SK-N-SH treated with all-trans-retinoic acid at 6 μM for 48 hours (cell line): ENCODE measurements at regions not wholly inside any gene's neighbourhood (a gene's known extent, or its start where the extent isn't known, plus 50 kb on each side); places are given as distances from the start of the nearest gene placed in this dataset.

Experiments used
- ATAC-seq: fragments of 200-7000 bp; cut with Tn5 transposase; 3 replicates; pipeline ENCODE4 v1.9.1; 2020; ENCODE audit warnings: mild to moderate bottlenecking, moderate library complexity
- ARNTL ChIP-seq: fragments of 450-650 bp; formaldehyde crosslinking; IDR thresholded peaks from 2 replicates; pipeline ENCODE4 v1.5.0; 2020; ENCODE audit warnings: low read depth, mild to moderate bottlenecking, moderate library complexity, borderline replicate concordance
- BACH2 ChIP-seq: fragments of 250-450 bp; sonication (Bioruptor Pico); IDR thresholded peaks from 2 replicates; pipeline ENCODE4 v1.9.0; 2021; ENCODE audit warnings: mild to moderate bottlenecking, borderline replicate concordance
- ESRRG ChIP-seq: fragments of 250-450 bp; sonication (Bioruptor Pico); IDR thresholded peaks from 2 replicates; pipeline ENCODE4 v1.6.1; 2021; ENCODE audit warnings: mild to moderate bottlenecking
- GLIS3 ChIP-seq: fragments of 250-450 bp; sonication (Bioruptor Pico); IDR thresholded peaks from 2 replicates; pipeline ENCODE4 v1.5.0; 2020; ENCODE audit warnings: mild to moderate bottlenecking, moderate library complexity
- ISL1 ChIP-seq: fragments of 250-450 bp; sonication (Bioruptor Pico); IDR thresholded peaks from 2 replicates; pipeline ENCODE4 v2.1.2; 2022; ENCODE audit warnings: mild to moderate bottlenecking, moderate library complexity
- OSR1 ChIP-seq: fragments of 250-450 bp; sonication (Bioruptor Pico); IDR thresholded peaks from 2 replicates; pipeline ENCODE4 v1.8.0; 2022; ENCODE audit warnings: moderate library complexity, mild to moderate bottlenecking, inconsistent platforms
- PPARA ChIP-seq: fragments of 250-450 bp; sonication (Bioruptor Pico); IDR thresholded peaks from 2 replicates; pipeline ENCODE4 v1.5.0; 2020; ENCODE audit warnings: mild to moderate bottlenecking, borderline replicate concordance
- RARB ChIP-seq: fragments of 250-450 bp; sonication (Bioruptor Pico); IDR thresholded peaks from 2 replicates; pipeline ENCODE4 v1.8.0; 2021; ENCODE audit warnings: mild to moderate bottlenecking, moderate library complexity
- SNAI2 ChIP-seq: fragments of 250-450 bp; sonication (Bioruptor Pico); IDR thresholded peaks from 2 replicates; pipeline ENCODE4 v1.5.0; 2020; ENCODE audit warnings: mild to moderate bottlenecking, moderate library complexity
- TCF4 ChIP-seq: fragments of 250-450 bp; sonication (Bioruptor Pico); IDR thresholded peaks from 2 replicates; pipeline ENCODE4 v1.8.0; 2021; ENCODE audit warnings: mild to moderate bottlenecking, moderate library complexity, borderline replicate concordance
- TOX ChIP-seq: fragments of 250-450 bp; sonication (Bioruptor Pico); IDR thresholded peaks from 2 replicates; pipeline ENCODE4 v1.8.0; 2021; ENCODE audit warnings: mild to moderate bottlenecking, moderate library complexity, borderline replicate concordance
- ZC3H10 ChIP-seq: fragments of 250-450 bp; sonication (Bioruptor Pico); IDR thresholded peaks from 2 replicates; pipeline ENCODE4 v1.5.1; 2021; ENCODE audit warnings: mild to moderate bottlenecking, moderate library complexity
- ZFP3 ChIP-seq: fragments of 250-450 bp; sonication (Bioruptor Pico); IDR thresholded peaks from 2 replicates; pipeline ENCODE4 v1.5.0; 2020; ENCODE audit warnings: mild to moderate bottlenecking, moderate library complexity
- ZFP30 ChIP-seq: fragments of 450-650 bp; formaldehyde crosslinking; IDR thresholded peaks from 2 replicates; pipeline ENCODE4 v1.5.0; 2022; ENCODE audit warnings: mild to moderate bottlenecking, moderate library complexity
- ZNF565 ChIP-seq: fragments of 450-650 bp; formaldehyde crosslinking; conservative IDR thresholded peaks from 2 replicates; pipeline ENCODE4 v1.5.0; 2020; ENCODE audit warnings: low read depth, mild to moderate bottlenecking, moderate library complexity
- ZNF8 ChIP-seq: fragments of 450-650 bp; formaldehyde crosslinking; IDR thresholded peaks from 2 replicates; pipeline ENCODE4 v1.5.0; 2020; ENCODE audit warnings: mild to moderate bottlenecking, moderate library complexity
- TF ChIP-seq, protein P1 (sequence below): fragments of 250-450 bp; sonication (Bioruptor Pico); IDR thresholded peaks from 2 replicates; pipeline ENCODE4 v1.5.1; 2021; ENCODE audit warnings: mild to moderate bottlenecking, moderate library complexity
- TF ChIP-seq, protein P2 (sequence below): fragments of 250-450 bp; sonication (Bioruptor Pico); IDR thresholded peaks from 2 replicates; pipeline ENCODE4 v1.5.1; 2020; ENCODE audit warnings: low read depth, mild to moderate bottlenecking, moderate library complexity
- TF ChIP-seq, protein P3 (sequence below): fragments of 250-450 bp; sonication (Bioruptor Pico); IDR thresholded peaks from 2 replicates; pipeline ENCODE4 v1.5.0; 2020; ENCODE audit warnings: mild to moderate bottlenecking, moderate library complexity
- TF ChIP-seq, protein P4 (sequence below): fragments of 250-450 bp; sonication (Bioruptor Pico); IDR thresholded peaks from 2 replicates; pipeline ENCODE4 v1.8.0; 2020; ENCODE audit warnings: mild to moderate bottlenecking, moderate library complexity, borderline replicate concordance

DNA sequence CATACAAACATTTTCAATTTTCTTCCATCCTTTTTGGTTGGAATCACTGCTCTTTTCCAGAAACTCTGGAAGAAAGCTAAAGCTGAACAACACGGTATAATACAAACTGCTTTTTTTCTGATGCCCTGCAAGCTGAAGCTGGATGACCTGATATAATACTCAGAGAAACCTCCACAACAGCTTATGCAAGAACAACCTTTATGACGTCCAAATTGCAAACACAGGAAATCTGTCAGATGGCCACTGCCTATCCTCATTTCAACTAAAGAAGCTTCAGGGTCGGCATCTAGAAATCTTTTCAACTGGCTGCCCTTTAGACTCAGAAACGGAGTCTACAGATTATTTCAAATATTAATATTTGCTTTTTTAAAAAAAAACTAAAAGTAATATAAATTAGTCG, 106.5 kb upstream of the PRDM9 start:
- TF ChIP-seq ZFP3 (CRISPR knock-in tag): no peak
- TF ChIP-seq, protein P1, sequence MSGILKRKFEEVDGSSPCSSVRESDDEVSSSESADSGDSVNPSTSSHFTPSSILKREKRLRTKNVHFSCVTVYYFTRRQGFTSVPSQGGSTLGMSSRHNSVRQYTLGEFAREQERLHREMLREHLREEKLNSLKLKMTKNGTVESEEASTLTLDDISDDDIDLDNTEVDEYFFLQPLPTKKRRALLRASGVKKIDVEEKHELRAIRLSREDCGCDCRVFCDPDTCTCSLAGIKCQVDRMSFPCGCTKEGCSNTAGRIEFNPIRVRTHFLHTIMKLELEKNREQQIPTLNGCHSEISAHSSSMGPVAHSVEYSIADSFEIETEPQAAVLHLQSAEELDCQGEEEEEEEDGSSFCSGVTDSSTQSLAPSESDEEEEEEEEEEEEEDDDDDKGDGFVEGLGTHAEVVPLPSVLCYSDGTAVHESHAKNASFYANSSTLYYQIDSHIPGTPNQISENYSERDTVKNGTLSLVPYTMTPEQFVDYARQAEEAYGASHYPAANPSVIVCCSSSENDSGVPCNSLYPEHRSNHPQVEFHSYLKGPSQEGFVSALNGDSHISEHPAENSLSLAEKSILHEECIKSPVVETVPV (CRISPR knock-in tag): no peak
- TF ChIP-seq, protein P2, sequence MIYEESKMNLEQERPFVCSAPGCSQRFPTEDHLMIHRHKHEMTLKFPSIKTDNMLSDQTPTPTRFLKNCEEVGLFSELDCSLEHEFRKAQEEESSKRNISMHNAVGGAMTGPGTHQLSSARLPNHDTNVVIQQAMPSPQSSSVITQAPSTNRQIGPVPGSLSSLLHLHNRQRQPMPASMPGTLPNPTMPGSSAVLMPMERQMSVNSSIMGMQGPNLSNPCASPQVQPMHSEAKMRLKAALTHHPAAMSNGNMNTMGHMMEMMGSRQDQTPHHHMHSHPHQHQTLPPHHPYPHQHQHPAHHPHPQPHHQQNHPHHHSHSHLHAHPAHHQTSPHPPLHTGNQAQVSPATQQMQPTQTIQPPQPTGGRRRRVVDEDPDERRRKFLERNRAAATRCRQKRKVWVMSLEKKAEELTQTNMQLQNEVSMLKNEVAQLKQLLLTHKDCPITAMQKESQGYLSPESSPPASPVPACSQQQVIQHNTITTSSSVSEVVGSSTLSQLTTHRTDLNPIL (CRISPR knock-in tag): no peak
- TF ChIP-seq OSR1 (CRISPR knock-in tag): no peak
- no peak for TF ChIP-seq ZNF565 (CRISPR knock-in tag)
- TF ChIP-seq ZFP30 (CRISPR knock-in tag): no peak
- no peak for TF ChIP-seq TOX (CRISPR knock-in tag)
- TF ChIP-seq, protein P3, sequence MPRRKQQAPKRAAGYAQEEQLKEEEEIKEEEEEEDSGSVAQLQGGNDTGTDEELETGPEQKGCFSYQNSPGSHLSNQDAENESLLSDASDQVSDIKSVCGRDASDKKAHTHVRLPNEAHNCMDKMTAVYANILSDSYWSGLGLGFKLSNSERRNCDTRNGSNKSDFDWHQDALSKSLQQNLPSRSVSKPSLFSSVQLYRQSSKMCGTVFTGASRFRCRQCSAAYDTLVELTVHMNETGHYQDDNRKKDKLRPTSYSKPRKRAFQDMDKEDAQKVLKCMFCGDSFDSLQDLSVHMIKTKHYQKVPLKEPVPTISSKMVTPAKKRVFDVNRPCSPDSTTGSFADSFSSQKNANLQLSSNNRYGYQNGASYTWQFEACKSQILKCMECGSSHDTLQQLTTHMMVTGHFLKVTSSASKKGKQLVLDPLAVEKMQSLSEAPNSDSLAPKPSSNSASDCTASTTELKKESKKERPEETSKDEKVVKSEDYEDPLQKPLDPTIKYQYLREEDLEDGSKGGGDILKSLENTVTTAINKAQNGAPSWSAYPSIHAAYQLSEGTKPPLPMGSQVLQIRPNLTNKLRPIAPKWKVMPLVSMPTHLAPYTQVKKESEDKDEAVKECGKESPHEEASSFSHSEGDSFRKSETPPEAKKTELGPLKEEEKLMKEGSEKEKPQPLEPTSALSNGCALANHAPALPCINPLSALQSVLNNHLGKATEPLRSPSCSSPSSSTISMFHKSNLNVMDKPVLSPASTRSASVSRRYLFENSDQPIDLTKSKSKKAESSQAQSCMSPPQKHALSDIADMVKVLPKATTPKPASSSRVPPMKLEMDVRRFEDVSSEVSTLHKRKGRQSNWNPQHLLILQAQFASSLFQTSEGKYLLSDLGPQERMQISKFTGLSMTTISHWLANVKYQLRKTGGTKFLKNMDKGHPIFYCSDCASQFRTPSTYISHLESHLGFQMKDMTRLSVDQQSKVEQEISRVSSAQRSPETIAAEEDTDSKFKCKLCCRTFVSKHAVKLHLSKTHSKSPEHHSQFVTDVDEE (CRISPR knock-in tag): no peak
- TF ChIP-seq ZNF8 (CRISPR knock-in tag): no peak
- no peak for TF ChIP-seq RARB (CRISPR knock-in tag)
- TF ChIP-seq ISL1 (CRISPR knock-in tag): no peak
- no peak for TF ChIP-seq BACH2
- TF ChIP-seq, protein P4, sequence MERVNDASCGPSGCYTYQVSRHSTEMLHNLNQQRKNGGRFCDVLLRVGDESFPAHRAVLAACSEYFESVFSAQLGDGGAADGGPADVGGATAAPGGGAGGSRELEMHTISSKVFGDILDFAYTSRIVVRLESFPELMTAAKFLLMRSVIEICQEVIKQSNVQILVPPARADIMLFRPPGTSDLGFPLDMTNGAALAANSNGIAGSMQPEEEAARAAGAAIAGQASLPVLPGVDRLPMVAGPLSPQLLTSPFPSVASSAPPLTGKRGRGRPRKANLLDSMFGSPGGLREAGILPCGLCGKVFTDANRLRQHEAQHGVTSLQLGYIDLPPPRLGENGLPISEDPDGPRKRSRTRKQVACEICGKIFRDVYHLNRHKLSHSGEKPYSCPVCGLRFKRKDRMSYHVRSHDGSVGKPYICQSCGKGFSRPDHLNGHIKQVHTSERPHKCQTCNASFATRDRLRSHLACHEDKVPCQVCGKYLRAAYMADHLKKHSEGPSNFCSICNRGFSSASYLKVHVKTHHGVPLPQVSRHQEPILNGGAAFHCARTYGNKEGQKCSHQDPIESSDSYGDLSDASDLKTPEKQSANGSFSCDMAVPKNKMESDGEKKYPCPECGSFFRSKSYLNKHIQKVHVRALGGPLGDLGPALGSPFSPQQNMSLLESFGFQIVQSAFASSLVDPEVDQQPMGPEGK: no peak
- no peak for TF ChIP-seq ESRRG (CRISPR knock-in tag)
- TF ChIP-seq TCF4 (CRISPR knock-in tag): no peak
- TF ChIP-seq, all 23 proteins: peak for 0
- ATAC-seq: no peak

DNA sequence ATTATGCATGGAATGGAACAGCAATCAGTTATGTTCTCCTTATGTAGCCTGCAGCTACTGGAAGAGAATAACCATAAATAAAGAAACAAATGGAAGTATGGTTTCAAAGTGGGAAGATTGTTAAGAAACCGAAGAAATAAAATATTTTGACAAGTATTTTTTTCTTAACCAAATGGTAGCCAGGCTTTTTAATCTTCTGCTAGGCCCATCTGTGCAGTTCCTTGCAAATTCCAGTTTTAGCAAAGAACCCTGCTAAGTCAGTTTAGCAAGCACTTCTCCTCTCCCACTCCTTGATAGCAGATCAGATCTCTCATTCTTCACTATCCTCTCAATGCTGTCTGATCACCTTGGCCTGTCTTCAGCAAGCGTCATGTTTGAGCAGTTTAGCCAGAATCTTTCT, 111.1 kb upstream of the PRDM9 start:
- TF ChIP-seq, protein P1 (CRISPR knock-in tag): no peak
- TF ChIP-seq ISL1 (CRISPR knock-in tag) (no peak), ZC3H10 (CRISPR knock-in tag) (no peak), ESRRG (CRISPR knock-in tag) (no peak), PPARA (CRISPR knock-in tag) (no peak), TOX (CRISPR knock-in tag) (no peak), RARB (CRISPR knock-in tag) (no peak), ARNTL (CRISPR knock-in tag) (no peak), GLIS3 (CRISPR knock-in tag) (no peak), ZNF565 (CRISPR knock-in tag) (no peak), SNAI2 (CRISPR knock-in tag) (no peak)
- TF ChIP-seq, protein P4: no peak
- TF ChIP-seq, protein P3 (CRISPR knock-in tag): no peak
- no peak for ATAC-seq
